HG03442 (cell line): ENCODE measurements at regions not wholly inside any gene's neighbourhood (a gene's known extent, or its start where the extent isn't known, plus 50 kb on each side); places are given as distances from the start of the nearest gene placed in this dataset.
A peak's percentile ranks its signal among the peaks of the same experiment; 100 is the strongest.
"Not testable (repeated sequence)": the region's sequence is repeated elsewhere in the genome, so short reads cannot be mapped to it uniquely, and the experiment has no call there.

Source experiments
- ATAC-seq: cut with Tn5 transposase; IDR thresholded peaks from one replicate; pipeline ENCODE4 v1.9.1; 2021; ENCODE audit warnings: mild to moderate bottlenecking, moderate library complexity; ENCODE audit not compliant: unreplicated experiment

GRCh38 chr12:92375504-92375903 is 229.9 kb upstream of the BTG1 start:
- ATAC-seq, result not testable (repeated sequence)

GRCh38 chr12:92370828-92371227 is 225.2 kb upstream of the BTG1 start:
- no peak for ATAC-seq

DNA sequence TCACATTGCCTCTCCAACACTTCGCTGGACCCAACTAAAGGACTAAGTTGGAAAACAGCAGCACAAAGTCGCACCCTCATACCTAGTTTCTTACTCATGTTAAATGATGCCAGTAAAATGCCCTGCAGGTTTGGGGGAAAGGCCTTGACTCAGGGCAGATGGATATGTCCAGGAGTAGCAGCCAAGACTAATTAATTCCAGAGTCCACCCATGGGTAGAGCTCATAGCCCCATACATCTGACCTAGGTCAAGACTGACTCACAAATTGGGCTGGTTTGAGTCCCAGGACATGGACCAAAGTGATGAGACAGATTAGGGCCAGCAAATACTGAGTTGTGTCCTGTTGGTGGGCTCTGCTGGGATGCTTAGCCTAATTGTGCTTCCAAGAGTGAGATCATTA is 224.0 kb upstream of the BTG1 start:
- ATAC-seq, result no peak

DNA sequence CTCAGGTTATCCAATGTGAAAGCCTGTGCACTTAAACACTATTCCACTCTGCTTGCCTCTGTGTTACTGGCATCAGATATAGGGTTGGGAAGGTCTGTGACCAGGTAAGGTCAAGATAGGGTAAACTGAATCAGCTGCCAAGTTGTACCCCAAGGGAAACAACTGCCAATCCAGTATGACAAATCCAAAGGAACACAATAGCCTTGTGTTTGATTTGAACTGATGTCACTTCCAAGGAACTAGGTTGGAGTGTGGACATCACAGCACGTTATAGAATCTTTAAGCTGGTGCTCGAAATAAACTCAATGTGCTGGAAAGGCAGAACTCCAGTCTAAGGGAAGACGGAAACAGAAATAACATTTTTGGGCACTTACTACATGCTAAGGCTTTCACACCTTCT is 223.4 kb upstream of the BTG1 start:
- ATAC-seq, result no peak

DNA sequence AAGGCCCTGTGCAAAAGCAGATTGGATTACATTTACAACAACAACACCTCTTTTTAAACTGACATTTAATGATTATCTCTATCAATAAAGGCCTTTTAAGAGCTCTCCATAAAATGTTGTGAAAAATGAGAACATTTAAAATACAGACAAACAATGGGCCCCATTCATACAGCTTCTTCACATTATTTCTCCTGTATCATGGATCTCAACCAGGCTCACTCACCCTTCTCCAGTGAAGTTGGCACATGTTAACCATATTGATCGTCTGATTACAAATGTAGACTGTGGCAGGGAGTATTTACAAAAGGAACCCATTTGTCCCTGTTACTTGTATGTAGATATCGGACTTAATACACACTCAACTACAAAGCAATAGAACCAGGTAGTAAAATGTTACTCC is 220.2 kb upstream of the BTG1 start:
- ATAC-seq, result no peak

DNA sequence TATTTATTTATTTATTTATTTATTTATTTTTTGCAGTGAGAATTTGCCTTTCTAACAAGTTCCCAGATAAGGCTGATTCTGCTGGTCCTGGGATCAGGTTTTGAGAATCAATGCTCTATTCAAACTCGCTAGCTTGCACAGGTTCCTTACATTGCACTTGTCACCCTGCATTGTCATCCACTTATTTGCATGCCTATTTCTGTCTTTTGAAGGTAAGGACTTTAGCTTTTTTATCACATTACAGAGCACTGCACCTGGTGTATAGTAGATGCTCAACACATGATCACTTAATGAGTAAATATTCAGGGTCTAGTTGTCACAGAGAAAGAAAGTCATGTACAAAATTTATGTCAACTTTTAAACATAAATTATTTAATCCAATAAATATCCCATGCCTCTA is 219.7 kb upstream of the BTG1 start:
- ATAC-seq, result no peak

DNA sequence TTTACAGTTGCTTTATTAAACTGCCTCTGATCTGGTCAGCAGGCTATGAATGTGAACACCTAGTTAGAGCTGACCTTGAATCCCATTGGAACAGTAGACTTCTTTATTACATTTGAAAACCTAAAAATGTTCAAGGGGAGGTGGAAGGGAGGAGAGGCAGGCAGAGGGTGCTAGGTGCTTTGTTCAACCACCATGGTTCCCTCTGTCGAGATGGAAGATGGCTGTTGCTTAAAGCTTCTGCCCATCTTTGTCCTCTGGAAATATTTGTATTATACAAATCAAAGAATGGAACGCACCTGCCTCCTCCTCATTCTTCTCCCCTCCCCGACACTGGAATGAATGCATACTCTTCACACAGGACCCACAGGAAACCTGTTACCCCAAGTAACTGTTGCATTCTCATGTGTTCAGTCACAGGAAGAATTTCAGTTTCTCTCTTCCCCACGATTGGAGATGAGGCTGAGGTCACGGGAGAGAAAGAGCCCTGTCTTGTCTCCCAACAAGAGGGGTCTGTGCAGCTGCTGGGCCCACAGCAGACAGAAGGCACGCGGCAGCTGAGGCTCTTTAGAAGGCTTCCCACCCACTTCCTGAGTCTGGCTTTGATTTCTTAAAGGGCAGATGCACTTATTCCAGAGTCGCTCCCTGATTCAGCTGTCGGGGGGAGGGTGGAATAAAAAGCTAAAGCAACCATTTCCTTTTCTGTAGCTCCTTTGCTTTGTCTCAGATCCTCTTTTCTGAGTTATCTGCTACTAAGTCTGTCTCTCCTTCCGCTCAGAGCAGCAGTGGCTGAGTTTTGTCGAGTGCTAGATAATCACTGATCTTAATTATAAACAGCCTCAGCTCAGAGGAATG is 217.9 kb upstream of the BTG1 start:
- ATAC-seq, result peak; percentile 58

DNA sequence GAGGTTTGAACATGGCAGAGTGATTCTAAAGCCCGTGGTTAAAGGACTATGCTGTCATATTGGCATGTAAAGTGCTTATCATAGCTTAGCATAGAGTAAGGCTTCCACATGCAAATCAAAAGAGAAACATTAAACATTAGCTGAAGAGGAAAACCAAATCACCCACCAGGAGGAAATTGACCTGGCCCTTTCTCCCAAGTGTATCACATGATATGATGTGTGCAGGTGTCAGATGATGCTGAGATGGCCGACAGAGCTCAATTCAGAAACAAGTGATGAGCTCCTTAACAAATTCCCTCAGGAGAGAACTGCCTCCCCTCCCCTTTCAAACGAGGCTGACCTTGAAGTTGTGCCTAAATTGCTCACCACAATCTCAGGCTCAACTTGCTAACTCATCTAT is 217.1 kb upstream of the BTG1 start:
- ATAC-seq, result peak; percentile 40

DNA sequence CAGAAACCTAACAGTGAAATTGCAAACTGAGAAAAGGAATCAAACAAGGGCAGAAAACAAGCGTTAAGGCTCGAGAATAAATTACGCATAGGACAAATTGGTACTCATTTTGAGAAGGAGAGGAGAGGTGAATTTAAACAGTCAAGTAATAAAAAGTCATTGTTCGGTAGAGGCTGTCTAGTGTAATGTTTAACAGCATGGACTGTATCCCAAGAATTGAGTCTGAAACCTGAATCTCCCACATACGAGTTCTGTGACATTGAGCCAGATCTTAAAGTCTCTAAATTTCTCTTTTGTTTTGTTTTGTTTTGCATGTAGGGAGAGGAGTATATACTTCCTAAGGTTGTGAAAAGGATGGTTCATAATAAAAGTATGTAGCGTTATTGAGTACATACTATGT is 216.5 kb upstream of the BTG1 start:
- no peak for ATAC-seq

DNA sequence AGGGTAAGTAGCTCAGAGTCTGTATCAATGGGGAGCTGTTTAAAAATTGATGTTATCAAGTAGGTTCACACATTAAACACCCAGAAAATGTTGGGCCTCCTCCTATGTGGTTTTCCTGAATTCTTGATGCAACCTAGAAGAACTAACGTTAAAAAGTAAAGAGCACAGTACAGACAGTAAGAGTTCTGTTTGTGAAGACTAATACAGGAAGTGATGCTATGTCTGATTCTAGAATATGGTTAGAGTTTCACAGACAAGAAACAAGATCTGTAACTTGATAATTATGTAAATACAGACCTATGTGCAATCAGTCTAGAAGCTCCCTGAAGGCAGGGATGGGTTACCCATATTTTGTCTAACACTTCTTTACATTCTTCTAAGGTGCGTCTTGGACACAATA is 214.9 kb upstream of the BTG1 start:
- ATAC-seq, result no peak

- ATAC-seq, result no peak
These were observed 214.0 kb upstream of the BTG1 start for GRCh38 chr12:92359581-92360209.

DNA sequence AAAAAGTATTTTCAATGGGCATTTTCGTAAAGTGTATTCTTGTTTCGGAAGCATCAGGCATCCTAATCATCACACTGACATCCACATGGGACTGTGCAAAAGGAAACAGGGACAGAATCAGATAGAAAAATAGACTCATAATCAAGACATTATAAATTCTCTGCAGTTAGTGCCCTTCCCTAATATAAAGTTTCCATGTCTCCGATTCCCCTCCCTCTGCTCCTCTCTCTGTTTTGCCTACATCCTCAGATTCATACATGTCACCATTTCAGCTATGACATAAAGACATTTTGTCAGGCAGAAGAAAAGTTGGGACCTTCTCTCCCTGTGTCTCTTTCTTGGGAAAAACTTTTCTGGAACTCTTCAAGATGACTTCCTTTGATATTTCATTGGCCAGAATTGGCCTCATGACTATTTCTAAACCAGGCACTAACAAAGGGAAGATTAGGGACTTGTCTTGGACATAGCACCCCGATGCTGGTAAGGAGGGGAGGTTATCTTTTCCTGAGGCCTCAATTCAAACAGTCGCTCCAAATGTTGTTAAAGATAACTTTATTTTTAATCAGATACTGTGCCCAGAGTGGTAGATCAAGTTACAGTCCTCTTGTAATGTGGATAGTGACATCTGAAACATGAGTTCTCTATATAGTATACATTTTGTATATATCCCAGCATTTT is 212.1 kb upstream of the BTG1 start:
- no peak for ATAC-seq

- no peak for ATAC-seq
These were observed 210.8 kb upstream of the BTG1 start for GRCh38 chr12:92356425-92356824.

DNA sequence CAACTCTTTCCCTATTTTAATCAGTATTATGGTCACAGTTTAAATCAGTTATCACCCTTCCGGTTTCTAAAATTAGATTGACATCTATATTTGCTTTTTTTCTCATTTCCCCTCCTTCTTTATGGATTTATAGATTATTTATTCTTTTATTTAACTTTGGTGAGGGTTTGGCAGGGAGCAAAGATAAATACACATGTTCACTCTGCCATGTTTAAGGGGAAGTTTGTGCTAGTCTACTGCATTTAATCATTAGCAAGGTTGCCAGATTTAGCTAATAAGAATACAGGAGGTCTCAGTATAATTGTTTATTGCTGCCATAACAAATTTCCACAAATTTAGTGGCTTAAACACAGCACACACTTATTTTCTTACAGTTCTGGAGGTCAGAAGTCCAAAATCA is 204.0 kb upstream of the BTG1 start:
- no peak for ATAC-seq

- ATAC-seq, result no peak
These were observed 196.9 kb upstream of the BTG1 start for GRCh38 chr12:92342574-92342973.

- ATAC-seq, result no peak
These were observed 195.5 kb upstream of the BTG1 start for GRCh38 chr12:92341065-92341668.

DNA sequence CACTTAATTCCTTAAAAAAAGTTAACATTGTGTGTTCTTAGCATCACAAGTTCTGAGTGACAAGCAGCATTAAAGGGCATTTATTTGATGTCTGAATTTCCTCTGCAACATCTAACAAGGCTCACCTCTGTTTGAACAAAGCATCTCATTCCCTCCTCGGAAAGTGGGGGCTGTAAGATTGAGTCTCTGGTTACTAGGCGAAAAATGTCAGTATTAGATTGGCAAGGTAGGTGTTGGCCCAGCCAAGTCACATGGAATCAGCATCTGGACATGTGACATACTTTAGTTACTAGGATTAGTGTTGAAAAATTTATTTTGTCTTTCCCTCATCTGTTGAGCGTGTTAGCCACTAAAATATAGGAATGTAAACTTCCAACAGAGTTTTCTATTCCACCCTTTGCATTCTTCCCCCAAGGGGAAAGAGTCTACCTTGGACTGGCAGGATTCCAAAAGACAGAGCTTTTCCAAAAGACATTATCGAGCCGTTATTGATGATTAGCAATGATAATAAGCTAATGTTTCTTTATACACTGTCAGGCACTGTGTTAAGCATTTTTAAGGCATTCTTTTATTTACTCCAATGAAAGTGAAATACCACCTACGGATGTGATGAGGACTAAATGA is 194.9 kb upstream of the BTG1 start:
- ATAC-seq, result no peak

GRCh38 chr12:92340003-92340402 is 194.4 kb upstream of the BTG1 start:
- ATAC-seq, result no peak

DNA sequence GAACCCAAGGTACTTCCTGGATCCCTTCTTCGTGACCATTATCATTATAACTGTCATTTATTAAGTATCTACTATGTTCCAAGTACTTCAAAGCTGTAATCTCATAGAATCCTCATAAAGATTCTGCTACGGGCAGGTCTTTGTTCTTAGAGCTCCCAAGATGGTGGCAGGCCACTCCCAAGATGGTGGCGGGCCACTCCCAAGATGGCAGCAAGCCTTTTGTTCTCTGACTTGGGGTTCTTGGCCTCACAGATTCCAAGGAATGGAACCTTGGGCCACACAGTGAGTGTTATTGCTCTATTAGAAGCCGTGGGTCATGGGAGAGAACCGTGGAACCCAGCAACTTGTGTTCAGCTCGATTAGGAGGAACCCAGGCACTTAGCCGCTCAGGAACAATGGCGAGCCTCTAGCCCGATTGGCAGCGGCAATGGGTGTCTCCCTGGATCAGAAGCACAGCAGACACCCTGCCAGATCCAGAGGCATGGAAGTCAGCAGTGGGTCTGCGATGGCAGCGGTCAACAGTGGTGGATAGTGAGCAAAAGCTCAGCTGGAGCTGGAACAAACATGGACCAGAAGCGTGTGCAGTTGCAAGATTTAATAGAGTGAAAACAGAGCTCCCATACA is 193.7 kb upstream of the BTG1 start:
- no peak for ATAC-seq

GRCh38 chr12:92338671-92339070 is 193.0 kb upstream of the BTG1 start:
- no peak for ATAC-seq

- ATAC-seq, result no peak
These were observed 192.5 kb upstream of the BTG1 start for GRCh38 chr12:92338102-92338501.
